Lung (tissue), 11 donors: ENCODE measurements at regions not wholly inside any gene's neighbourhood (a gene's known extent, or its start where the extent isn't known, plus 50 kb on each side); places are given as distances from the start of the nearest gene placed in this dataset.
A peak's percentile ranks its signal among the peaks of the same experiment; 100 is the strongest.
"Not testable (repeated sequence)": the region's sequence is repeated elsewhere in the genome, so short reads cannot be mapped to it uniquely, and the experiment has no call there.

Experiments
- ATAC-seq: fragments of 200-7000 bp; cut with Tn5 transposase; one replicate; pipeline ENCODE4 v1.9.1; 2020; ENCODE audit warnings: moderate number of reproducible peaks; ENCODE audit not compliant: insufficient read depth, low FRiP score
- DNase-seq, 3 donors: peaks; one replicate each; pipeline ENCODE4 v3.0.0-alpha.2; 2013 to 2017
- H3K27ac ChIP-seq, 2 donors: one replicate each; pipeline ENCODE4 v1.5.1; 2013; ENCODE audit warnings: mild to moderate bottlenecking in 2 of 2, moderate library complexity in 2 of 2, control low read depth in 1 of 2, inconsistent platforms in 1 of 2, low read depth in 1 of 2, low read length in 1 of 2
- H3K27me3 ChIP-seq, 3 donors: one replicate each; pipeline ENCODE4 v1.5.1; 2013; ENCODE audit warnings: low read length in 2 of 3; ENCODE audit not compliant: control insufficient read depth in 3 of 3, insufficient read depth in 3 of 3
- H3K36me3 ChIP-seq, 4 donors: one replicate each; pipeline ENCODE4 v1.5.1; 2013; ENCODE audit warnings: low read length in 4 of 4, mild to moderate bottlenecking in 1 of 4, moderate library complexity in 1 of 4; ENCODE audit not compliant: control insufficient read depth in 4 of 4, insufficient read depth in 4 of 4
- H3K4me1 ChIP-seq, 5 donors: one replicate each; pipeline ENCODE4 v1.5.1; 2013; ENCODE audit warnings: low read length in 5 of 5, mild to moderate bottlenecking in 2 of 5, moderate library complexity in 1 of 5; ENCODE audit not compliant: control insufficient read depth in 5 of 5, insufficient read depth in 5 of 5
- H3K4me3 ChIP-seq: one replicate; pipeline ENCODE4 v1.5.1; 2013; ENCODE audit warnings: mild to moderate bottlenecking, control low read depth, moderate library complexity
- H3K9ac ChIP-seq, 2 donors: one replicate each; pipeline ENCODE4 v1.5.1; 2013; ENCODE audit warnings: low read length in 2 of 2, control low read depth in 1 of 2; ENCODE audit not compliant: insufficient read depth in 1 of 2
- H3K9me3 ChIP-seq, 4 donors: one replicate each; pipeline ENCODE4 v1.5.1; 2013; ENCODE audit warnings: low read length in 3 of 4, mild to moderate bottlenecking in 1 of 4, moderate library complexity in 1 of 4; ENCODE audit not compliant: control insufficient read depth in 4 of 4, insufficient read depth in 3 of 4
- WGBS, 2 donors: extraction: QIAGEN DNeasy Blood & Tissue Kit; methylation state at CpG; one replicate each; pipeline ENCODE4 v1.1.7; 2013; 5-methylcytosine and 5-hydroxymethylcytosine counted together
- TF ChIP-seq, protein P1 (sequence below): IDR thresholded peaks from 2 replicates; pipeline ENCODE4 v1.5.1; 2012; ENCODE audit warnings: mild to moderate bottlenecking; ENCODE audit errors: control extremely low read depth, extremely low read depth
- donor health status: control.
- donor health status: control.
- donor health status: Bipolar disorder and iron deficiency.
- donor health status: healthy.
- donor health status: DM: yes; HTN: yes; CAD: no.

DNA sequence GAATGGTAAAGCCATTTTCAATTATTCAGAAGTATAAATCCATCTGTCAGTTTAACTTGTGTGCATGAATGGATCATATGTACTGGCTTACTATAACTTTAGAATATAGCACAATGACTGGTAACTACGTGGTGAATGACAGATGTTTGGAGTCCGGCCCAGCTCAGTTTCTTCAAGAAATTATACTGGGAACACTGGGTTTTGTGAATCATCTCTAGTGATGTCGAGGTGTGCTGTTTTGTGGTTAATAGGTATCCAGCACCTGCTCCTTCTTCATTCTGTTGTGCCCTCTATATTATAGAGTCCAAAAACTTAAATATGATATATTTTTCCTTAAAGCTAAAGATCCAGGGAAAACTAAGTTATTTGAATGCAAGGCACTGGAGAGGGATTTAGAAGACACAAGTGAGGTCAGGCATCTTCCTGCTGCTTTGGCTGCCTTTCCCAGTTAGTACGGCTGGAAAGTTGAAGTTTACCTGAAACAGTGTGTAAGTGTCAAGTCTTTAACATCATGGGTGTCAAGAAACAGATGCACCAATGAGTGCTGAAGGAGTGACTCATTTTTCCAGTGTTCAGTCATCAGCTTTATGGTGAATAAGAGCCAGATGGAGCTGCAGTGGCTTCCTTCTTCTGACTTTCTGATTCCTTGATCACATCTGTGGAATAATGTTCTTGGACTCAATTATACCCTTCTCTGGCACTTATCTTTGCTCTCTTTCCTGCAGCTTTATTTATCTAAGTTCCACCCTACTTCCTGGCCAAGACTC, 1079.5 kb upstream of the CELF4 start:
- Histone ChIP-seq H3K27me3 (no peaks in the 10 kb centered on the region), H3K9me3 (no peaks in the 10 kb centered on the region), H3K27ac (no peak overlapping the region), H3K36me3 (no peaks in the 10 kb centered on the region), H3K4me1 (no peaks in the 10 kb centered on the region), H3K4me3 (no peak overlapping the region), H3K9ac (no peak overlapping the region)
- 80 to 84% methylated on average over 4 of the region's 4 CpGs for WGBS, 2 donors
- TF ChIP-seq, protein P1, sequence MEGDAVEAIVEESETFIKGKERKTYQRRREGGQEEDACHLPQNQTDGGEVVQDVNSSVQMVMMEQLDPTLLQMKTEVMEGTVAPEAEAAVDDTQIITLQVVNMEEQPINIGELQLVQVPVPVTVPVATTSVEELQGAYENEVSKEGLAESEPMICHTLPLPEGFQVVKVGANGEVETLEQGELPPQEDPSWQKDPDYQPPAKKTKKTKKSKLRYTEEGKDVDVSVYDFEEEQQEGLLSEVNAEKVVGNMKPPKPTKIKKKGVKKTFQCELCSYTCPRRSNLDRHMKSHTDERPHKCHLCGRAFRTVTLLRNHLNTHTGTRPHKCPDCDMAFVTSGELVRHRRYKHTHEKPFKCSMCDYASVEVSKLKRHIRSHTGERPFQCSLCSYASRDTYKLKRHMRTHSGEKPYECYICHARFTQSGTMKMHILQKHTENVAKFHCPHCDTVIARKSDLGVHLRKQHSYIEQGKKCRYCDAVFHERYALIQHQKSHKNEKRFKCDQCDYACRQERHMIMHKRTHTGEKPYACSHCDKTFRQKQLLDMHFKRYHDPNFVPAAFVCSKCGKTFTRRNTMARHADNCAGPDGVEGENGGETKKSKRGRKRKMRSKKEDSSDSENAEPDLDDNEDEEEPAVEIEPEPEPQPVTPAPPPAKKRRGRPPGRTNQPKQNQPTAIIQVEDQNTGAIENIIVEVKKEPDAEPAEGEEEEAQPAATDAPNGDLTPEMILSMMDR = no peak
- ATAC-seq (no peak), DNase-seq (no peak)

DNA sequence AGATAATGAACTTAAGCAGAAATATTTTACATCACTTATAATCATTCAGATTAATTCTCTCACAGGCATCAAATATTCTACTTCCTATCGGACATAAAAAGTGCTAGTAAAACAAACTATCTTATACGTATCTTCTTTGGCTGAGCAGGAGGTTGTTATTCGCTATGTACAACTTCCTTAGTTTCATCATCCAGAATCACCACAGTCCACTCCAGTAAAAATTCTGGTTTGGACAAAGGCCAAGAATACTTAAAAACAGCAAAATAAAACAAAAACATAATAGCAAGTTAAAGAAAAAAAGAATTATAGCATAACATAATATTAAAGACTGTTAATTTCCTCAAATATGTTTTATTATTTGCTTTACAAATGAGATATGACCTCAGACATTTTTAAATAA, 1077.1 kb upstream of the CELF4 start:
- ATAC-seq (no peak), DNase-seq (peak in 2 of 3 donors; percentile 9 to 45)
- Histone ChIP-seq H3K36me3 (no peaks in the 10 kb centered on the region), H3K4me1 (no peaks in the 10 kb centered on the region), H3K27me3 (no peaks in the 10 kb centered on the region), H3K9me3 (peaks cover 0 to 2% (median 0%) of the 10 kb centered on the region in 4 donors), H3K4me3 (no peak overlapping the region), H3K9ac (no peak overlapping the region), H3K27ac (no peak overlapping the region)
- WGBS, 2 donors = 59 to 75% methylated on average over 3 of the region's 3 CpGs
- TF ChIP-seq, protein P1 = no peak

GRCh38 chr18:38639700-38640099, 1074.1 kb upstream of the CELF4 start:
- not testable (repeated sequence) for H3K27ac ChIP-seq, ATAC-seq, H3K36me3 ChIP-seq, H3K9me3 ChIP-seq, H3K4me1 ChIP-seq, DNase-seq, H3K27me3 ChIP-seq, H3K9ac ChIP-seq, H3K4me3 ChIP-seq
- 72 to 74% methylated on average over 9 of the region's 9 CpGs for WGBS, 2 donors

DNA sequence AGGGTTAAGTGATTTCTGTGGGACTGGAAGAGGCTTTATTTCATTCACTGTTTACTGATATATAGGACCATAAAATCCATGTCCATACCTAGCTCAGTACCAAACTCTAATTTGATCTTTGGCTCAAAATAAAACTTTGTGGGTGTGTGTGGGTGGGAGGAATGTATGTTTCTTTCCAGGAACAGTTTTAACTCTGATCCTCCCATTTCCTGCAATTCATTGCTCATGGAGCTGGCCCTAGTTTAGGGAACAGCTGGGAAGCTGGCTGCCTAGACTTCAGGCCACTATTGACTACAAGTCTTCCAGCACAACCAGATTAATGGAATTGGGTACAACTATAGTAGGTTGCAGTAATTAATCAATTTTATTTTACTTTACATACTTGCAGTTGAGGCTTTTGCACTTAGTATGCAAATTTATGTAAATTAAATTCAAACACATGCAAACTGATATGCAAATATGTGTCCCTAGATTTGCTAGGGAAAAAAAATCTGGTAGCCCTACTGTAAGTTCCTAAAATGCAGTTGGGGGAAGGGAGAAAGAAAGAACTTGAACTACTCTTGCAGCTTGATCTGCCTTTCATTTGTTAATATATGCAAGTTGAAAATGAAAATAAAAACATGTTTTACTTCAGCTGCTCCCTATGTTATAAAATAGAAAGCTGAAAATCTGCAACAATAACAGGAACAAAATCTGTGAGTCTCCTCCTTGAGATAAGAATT, 1070.3 kb upstream of the CELF4 start:
- Histone ChIP-seq H3K4me3 (no peak overlapping the region), H3K36me3 (no peaks in the 10 kb centered on the region), H3K27me3 (no peaks in the 10 kb centered on the region), H3K4me1 (peaks cover 0 to 2% (median 0%) of the 10 kb centered on the region in 5 donors), H3K9ac (no peak overlapping the region), H3K9me3 (peaks cover 0 to 3% (median 0%) of the 10 kb centered on the region in 4 donors), H3K27ac (no peak overlapping the region)
- no peak for ATAC-seq
- TF ChIP-seq, protein P1 = no peak
- DNase-seq = peak in 2 of 3 donors; percentile 33 to 61
